Tibial nerve (tissue), 4 donors: ENCODE measurements at regions not wholly inside any gene's neighbourhood (a gene's known extent, or its start where the extent isn't known, plus 50 kb on each side); places are given as distances from the start of the nearest gene placed in this dataset.

Experiments used
- CTCF ChIP-seq, 5 experiments: fragments of 200-600 bp in 3 of 5; fragments of 450-650 bp in 2 of 5; sonication (generic) in 3 of 5; IDR thresholded peaks; one replicate each; pipeline ENCODE4 v1.5.1; 2016 to 2019; ENCODE audit warnings: antibody characterized with exemption in 5 of 5, mild to moderate bottlenecking in 3 of 5, moderate library complexity in 2 of 5
- EP300 ChIP-seq, 2 donors: sonication (generic); formaldehyde crosslinking; IDR thresholded peaks; one replicate each; pipeline ENCODE4 v1.6.1; 2017; ENCODE audit warnings: antibody characterized with exemption in 2 of 2, mild to moderate bottlenecking in 1 of 2
- POLR2A ChIP-seq, 2 donors: fragments of 450-650 bp; IDR thresholded peaks; one replicate each; pipeline ENCODE4 v1.6.1; 2017; ENCODE audit warnings: antibody characterized with exemption in 2 of 2, mild to moderate bottlenecking in 2 of 2, moderate library complexity in 2 of 2

GRCh38 chr4:187555174-187555573, 440.4 kb upstream of the ZFP42 start:
- TF ChIP-seq CTCF (IDR thresholded peaks at IDR 0.05) = no peak
- no peak for TF ChIP-seq EP300 (IDR thresholded peaks at IDR 0.05)
- no peak for TF ChIP-seq POLR2A (IDR thresholded peaks at IDR 0.05)
